Activated naive CD8-positive, alpha-beta T cell treated with anti-CD3 and anti-CD28 coated beads, Interleukin-2, amount 10 ng/mL, durations not matched to agents 7 days and 5 days (primary cell): ENCODE measurements at regions not wholly inside any gene's neighbourhood (a gene's known extent, or its start where the extent isn't known, plus 50 kb on each side); places are given as distances from the start of the nearest gene placed in this dataset.
"Not testable (repeated sequence)": the region's sequence is repeated elsewhere in the genome, so short reads cannot be mapped to it uniquely, and the experiment has no call there.

ENCODE experiments used
- ATAC-seq: fragments of 150-1000 bp; cut with Tn5 transposase; one replicate; pipeline ENCODE4 v1.10.0; 2021; ENCODE audit warnings: low read depth, moderate library complexity
- POLR2A ChIA-PET: fragments of 350-600 bp; sonication (Branson Sonifier 250); formaldehyde crosslinking; loops from one replicate; lab custom pipeline; 2021; ENCODE audit warnings: antibody characterized with exemption; lab: Charles Lee
- DNase-seq: peaks from one replicate; pipeline ENCODE4 v3.0.0; 2021
- H3K27ac Mint-ChIP-seq: one replicate; pipeline ENCODE4 v1.8.0; 2022; ENCODE audit warnings: mild to moderate bottlenecking, mixed read lengths
- H3K27me3 Mint-ChIP-seq: one replicate; pipeline ENCODE4 v1.8.0; 2022; ENCODE audit warnings: mild to moderate bottlenecking, moderate library complexity, mixed read lengths
- H3K36me3 Mint-ChIP-seq: one replicate; pipeline ENCODE4 v1.8.0; 2021; ENCODE audit warnings: mild to moderate bottlenecking, mixed read lengths
- H3K4me1 Mint-ChIP-seq: one replicate; pipeline ENCODE4 v1.8.0; 2021; ENCODE audit warnings: mixed read lengths
- H3K4me3 Mint-ChIP-seq: one replicate; pipeline ENCODE4 v1.8.0; 2022; ENCODE audit warnings: mild to moderate bottlenecking, moderate library complexity, mixed read lengths
- H3K9me3 Mint-ChIP-seq: one replicate; pipeline ENCODE4 v1.8.0; 2021; ENCODE audit warnings: mixed read lengths

DNA sequence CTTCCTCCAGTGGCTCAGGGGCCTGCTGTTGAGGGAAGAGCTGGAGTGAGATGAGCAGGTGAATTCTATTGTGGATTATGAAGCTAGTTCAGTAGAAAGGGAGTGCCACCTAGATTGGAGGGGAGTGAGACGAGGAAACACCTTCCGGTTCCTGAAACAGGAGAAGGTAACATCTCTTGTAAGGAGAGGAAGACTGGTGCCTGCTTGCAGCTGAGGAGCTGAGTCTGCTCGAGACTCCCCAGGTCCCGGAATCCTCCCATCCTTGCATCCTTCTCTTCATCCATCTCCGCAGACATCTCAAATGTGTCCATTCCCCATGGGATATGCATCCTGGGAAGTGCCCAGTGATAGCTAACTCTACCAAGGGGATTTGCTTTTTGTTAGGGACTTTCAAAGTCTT, 242.9 kb upstream of the ZFP64 start:
- DNase-seq (no peak), ATAC-seq (no peak)
- Mint-ChIP-seq H3K9me3 (peaks cover 5% of the 10 kb centered on the region), H3K4me1 (peaks cover 2% of the 10 kb centered on the region), H3K27me3 (no peaks in the 10 kb centered on the region), H3K27ac (no peak overlapping the region), H3K36me3 (no peaks in the 10 kb centered on the region), H3K4me3 (no peak overlapping the region)
- POLR2A ChIA-PET, result interaction anchor here (0.6 kb wide), 1 partner anchor 125 kb away, joined by 3 read pairs; no protein-coding TSS in a partner anchor

DNA sequence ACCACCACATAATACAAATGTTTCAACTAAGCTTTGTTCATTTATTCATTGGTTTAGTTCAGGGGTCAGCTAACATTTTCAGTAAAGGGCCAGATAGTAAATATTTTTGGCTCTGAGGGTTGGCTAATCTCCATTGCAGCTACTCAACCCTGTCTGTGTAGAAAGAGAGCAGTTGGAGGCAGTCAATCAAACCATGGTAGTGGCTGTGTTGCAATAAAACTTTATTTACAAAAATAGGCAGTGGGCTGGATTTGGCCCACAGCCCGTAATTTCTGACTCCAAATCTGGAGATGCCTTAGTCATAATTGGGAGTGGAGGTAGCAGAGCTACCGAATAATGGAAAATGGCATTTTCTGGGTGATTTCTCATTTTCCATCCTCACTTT, 242.5 kb upstream of the ZFP64 start:
- DNase-seq (no peak), ATAC-seq (no peak)
- peaks cover 2% of the 10 kb centered on the region for H3K4me1 Mint-ChIP-seq
- peaks cover 8% of the 10 kb centered on the region for H3K9me3 Mint-ChIP-seq
- no peak overlapping the region for H3K4me3 Mint-ChIP-seq
- POLR2A ChIA-PET, result interaction anchor here (0.6 kb wide), 1 partner anchor 124 kb away, joined by 3 read pairs; no protein-coding TSS in a partner anchor
- H3K27ac Mint-ChIP-seq, result no peak overlapping the region
- no peaks in the 10 kb centered on the region for H3K36me3 Mint-ChIP-seq
- no peaks in the 10 kb centered on the region for H3K27me3 Mint-ChIP-seq

DNA sequence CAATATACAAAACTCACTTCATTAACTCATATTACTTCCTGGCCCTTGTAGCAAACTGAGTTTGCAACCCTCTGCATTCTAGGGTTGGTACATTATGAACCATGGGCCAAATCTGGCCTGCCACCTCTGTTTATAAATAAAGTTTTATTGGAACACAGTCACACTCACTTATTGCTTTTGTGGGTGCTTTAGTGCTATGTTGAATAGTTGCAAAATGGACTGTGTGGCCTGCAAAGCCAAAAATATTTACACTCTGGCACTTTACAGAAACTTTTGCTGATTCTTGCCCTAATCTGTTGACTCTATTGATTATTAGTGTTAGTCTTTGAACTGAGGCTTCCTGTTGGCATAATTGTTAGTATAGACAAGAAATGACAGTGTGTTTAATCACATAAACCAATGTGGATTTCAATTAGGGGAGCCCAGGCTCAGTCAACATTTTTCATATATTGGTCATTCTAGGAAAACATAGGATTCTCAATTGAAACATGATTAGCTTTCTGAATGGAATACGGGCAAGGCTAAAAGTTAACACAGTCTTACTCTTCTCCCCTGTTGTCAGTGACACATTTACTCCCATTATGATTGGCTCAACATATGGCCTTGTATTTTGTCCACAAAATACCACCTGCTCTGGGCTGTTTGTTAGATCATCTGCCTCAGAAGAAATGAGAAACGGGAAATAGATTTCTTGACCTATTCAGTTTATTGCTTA, 241.9 kb upstream of the ZFP64 start:
- peaks cover 9% of the 10 kb centered on the region for H3K9me3 Mint-ChIP-seq
- H3K27ac Mint-ChIP-seq, result no peak overlapping the region
- peaks cover 2% of the 10 kb centered on the region for H3K4me1 Mint-ChIP-seq
- H3K36me3 Mint-ChIP-seq, result no peaks in the 10 kb centered on the region
- no peaks in the 10 kb centered on the region for H3K27me3 Mint-ChIP-seq
- POLR2A ChIA-PET, result interaction anchor here (0.6 kb wide), 1 partner anchor 124 kb away, joined by 3 read pairs; no protein-coding TSS in a partner anchor
- ATAC-seq, result no peak
- no peak overlapping the region for H3K4me3 Mint-ChIP-seq
- DNase-seq, result no peak

DNA sequence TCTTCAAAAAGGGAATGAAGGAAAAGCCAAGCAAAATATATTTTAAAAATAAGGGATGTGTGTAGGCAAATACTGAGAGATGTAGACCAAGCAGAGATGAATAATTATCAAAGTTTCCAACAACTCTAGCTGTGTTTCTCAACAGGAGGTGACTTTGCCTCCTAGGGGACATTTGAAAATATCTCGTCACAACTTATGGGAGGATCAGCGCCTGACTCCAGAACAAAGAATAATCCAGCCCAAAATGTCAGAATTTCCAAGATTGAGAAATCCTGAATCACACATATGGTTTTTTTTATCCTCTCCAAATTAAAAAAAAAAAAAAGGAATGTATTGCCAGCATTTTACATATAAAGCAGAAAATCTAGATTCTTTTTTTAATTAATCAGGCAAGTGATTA, 241.2 kb upstream of the ZFP64 start:
- ATAC-seq (no peak), DNase-seq (no peak)
- Mint-ChIP-seq H3K4me1 (no peaks in the 10 kb centered on the region), H3K27me3 (no peaks in the 10 kb centered on the region), H3K9me3 (peaks cover 9% of the 10 kb centered on the region), H3K36me3 (no peaks in the 10 kb centered on the region), H3K27ac (no peak overlapping the region), H3K4me3 (no peak overlapping the region)
- POLR2A ChIA-PET, result no interaction called here

DNA sequence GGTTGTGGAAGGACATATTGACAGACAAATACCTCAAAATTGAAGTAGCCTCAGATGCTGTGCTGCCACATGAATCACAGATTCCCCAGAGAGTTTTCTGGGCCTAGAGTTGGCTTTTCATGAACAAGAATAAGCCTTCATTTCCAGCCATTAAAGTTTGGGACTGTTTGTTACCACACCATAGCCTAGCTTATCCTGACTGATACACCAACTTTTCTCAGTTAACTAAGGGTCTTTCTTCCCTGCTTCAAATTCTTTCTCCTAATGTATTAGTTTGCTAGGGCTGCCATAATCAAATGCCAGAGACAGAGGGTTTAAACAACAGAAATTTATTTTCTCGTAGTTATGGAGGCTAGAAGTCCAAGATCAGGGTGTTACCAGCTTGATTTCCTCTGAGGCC, 237.4 kb upstream of the ZFP64 start:
- H3K4me1 Mint-ChIP-seq, result no peaks in the 10 kb centered on the region
- no peaks in the 10 kb centered on the region for H3K36me3 Mint-ChIP-seq
- ATAC-seq, result no peak

DNA sequence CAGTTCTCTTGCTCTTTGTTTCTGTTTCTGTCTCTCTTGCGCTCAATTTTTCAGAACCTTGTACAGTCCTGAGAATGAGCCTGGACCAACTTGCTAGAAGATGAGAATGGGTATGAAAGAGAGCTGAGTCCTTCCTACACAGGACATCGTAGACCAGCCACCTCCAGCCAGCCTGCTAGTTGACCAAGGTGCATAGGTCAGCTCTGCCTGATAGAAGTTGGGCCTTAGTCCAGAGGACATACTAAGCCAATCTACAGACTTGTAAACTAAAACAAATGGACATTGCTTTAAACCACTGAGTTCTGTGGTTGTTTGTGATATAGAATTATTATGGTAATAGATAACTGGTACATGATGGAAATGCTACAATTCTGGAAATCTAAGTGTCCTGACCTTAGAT, 236.4 kb upstream of the ZFP64 start:
- no peaks in the 10 kb centered on the region for H3K27me3 Mint-ChIP-seq
- POLR2A ChIA-PET, result no interaction called here
- H3K27ac Mint-ChIP-seq, result no peak overlapping the region
- no peaks in the 10 kb centered on the region for H3K4me1 Mint-ChIP-seq
- DNase-seq, result no peak
- ATAC-seq, result no peak
- no peaks in the 10 kb centered on the region for H3K36me3 Mint-ChIP-seq
- peaks cover 12% of the 10 kb centered on the region for H3K9me3 Mint-ChIP-seq
- no peak overlapping the region for H3K4me3 Mint-ChIP-seq

More for the DNA sequence above, 237.4 kb upstream of the ZFP64 start:
- DNase-seq, result no peak
- Mint-ChIP-seq H3K27me3 (no peaks in the 10 kb centered on the region), H3K9me3 (peaks cover 9% of the 10 kb centered on the region), H3K4me3 (no peak overlapping the region), H3K27ac (no peak overlapping the region)
- POLR2A ChIA-PET, result no interaction called here

DNA sequence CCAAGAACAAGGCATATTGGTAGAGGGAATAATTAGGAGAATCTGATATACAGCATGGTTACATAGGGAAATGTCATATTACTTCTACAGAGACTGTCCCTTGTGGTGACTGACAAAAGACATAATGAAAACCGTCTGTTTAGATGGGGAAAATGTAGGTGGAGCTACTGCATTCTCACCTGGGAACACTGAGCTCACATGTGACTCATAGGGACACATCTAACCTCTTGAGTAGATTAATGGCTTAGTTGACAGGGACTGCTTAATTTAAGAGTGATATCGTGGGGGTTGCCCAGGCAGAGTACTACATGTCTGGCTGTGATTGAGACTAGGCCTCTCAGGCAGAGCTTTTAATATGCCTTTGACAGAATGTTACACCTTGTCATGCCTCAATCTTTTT, 235.3 kb upstream of the ZFP64 start:
- ATAC-seq (no peak), DNase-seq (no peak)
- H3K9me3 Mint-ChIP-seq, result peaks cover 11% of the 10 kb centered on the region
- H3K4me3 Mint-ChIP-seq, result no peak overlapping the region
- no peak overlapping the region for H3K27ac Mint-ChIP-seq
- H3K27me3 Mint-ChIP-seq, result no peaks in the 10 kb centered on the region
- no peaks in the 10 kb centered on the region for H3K36me3 Mint-ChIP-seq
- H3K4me1 Mint-ChIP-seq, result no peaks in the 10 kb centered on the region
- POLR2A ChIA-PET, result no interaction called here

DNA sequence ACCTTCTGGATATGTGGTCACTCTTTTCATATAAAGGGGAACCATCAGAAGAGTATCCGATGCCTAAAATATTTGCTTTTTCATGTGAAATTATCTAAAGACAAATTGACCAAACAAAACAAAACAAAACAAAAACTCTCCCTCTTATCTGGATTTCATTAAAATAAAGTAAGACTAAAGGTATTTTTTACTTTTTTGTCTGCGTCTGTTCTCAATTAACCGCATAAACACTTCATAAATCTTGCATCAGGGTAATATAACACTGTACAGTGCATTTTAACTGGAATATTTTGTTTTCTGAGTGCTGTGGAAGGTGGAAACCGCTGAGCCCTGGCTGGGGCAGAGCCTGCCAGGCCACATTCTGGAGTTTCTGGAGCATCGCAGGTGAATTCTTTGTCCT, 234.1 kb upstream of the ZFP64 start:
- DNase-seq, result no peak
- POLR2A ChIA-PET, result no interaction called here
- no peak overlapping the region for H3K27ac Mint-ChIP-seq
- ATAC-seq, result no peak
- H3K27me3 Mint-ChIP-seq, result no peaks in the 10 kb centered on the region
- no peak overlapping the region for H3K4me3 Mint-ChIP-seq
- no peaks in the 10 kb centered on the region for H3K4me1 Mint-ChIP-seq
- no peaks in the 10 kb centered on the region for H3K36me3 Mint-ChIP-seq
- H3K9me3 Mint-ChIP-seq, result peaks cover 9% of the 10 kb centered on the region

DNA sequence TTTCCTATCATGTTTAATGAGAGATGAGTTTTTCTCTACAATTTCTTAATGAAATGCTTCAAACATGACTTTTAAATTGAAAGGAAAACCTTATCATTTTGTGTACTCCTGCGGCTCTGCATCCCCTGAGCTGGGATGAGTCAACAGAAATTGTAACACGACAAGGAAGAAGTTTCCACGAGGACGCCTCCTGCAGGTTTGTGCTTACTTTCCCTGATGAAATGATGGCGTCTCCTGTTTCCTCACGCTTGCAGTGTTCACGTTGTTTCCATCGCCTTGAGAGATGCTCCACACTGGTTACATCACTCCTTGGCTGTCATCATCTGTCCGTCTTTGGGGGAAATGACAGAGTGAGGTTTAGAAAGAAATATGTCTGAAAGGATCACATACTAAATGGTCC, 233.7 kb upstream of the ZFP64 start:
- no peaks in the 10 kb centered on the region for H3K27me3 Mint-ChIP-seq
- POLR2A ChIA-PET, result no interaction called here
- no peak overlapping the region for H3K27ac Mint-ChIP-seq
- ATAC-seq (no peak), DNase-seq (no peak)
- H3K9me3 Mint-ChIP-seq, result peaks cover 9% of the 10 kb centered on the region
- H3K36me3 Mint-ChIP-seq, result no peaks in the 10 kb centered on the region
- no peaks in the 10 kb centered on the region for H3K4me1 Mint-ChIP-seq
- H3K4me3 Mint-ChIP-seq, result no peak overlapping the region

DNA sequence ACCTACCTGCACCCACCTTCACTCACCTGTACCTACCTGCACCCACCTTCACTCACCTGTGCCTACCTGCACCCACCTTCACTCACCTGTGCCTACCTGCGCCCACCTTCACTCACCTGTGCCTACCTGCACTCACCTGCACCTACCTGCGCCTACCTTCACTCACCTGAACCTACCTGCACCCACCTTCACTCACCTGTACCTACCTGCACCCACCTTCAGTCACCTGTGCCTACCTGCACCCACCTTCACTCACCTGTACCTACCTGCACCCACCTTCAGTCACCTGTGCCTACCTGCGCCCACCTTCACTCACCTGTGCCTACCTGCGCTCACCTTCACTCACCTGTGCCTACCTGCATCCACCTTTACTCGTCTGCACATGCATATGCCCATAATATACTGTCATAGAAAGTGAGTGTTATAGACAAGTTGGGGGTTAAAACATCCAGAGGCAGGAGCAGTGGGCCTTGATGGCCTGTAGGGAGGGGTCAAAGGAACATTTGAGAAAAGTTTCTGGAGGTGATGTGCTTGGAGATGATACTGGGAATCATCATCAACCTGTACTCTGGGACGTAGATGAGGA, 232.9 kb upstream of the ZFP64 start:
- DNase-seq, H3K4me1 Mint-ChIP-seq, ATAC-seq, H3K36me3 Mint-ChIP-seq, H3K4me3 Mint-ChIP-seq, POLR2A ChIA-PET, H3K27me3 Mint-ChIP-seq, H3K9me3 Mint-ChIP-seq, H3K27ac Mint-ChIP-seq: not testable (repeated sequence)

DNA sequence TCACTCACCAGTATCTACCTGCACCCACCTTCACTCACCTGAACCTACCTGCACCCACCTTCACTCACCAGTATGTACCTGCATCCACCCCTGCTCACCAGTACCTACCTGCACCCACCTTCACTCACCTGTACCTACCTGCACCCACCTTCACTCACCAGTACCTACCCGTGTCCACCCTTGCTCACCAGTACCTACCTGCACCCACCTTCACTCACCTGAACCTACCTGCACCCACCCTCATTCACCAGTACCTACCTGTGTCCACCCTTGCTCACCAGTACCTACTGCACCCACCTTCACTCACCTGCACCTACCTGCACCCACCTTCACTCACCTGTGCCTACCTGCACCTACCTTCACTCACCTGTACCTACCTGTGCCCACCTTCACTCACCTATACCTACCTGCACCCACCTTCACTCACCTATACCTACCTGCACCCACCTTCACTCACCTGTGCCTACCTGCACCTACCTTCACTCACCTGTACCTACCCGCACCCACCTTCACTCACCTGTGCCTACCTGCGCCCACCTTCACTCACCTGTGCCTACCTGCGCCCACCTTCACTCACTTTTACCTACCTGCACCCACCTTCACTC, 232.1 kb upstream of the ZFP64 start:
- ATAC-seq, H3K27me3 Mint-ChIP-seq, H3K9me3 Mint-ChIP-seq, H3K4me3 Mint-ChIP-seq, POLR2A ChIA-PET, DNase-seq, H3K27ac Mint-ChIP-seq, H3K4me1 Mint-ChIP-seq, H3K36me3 Mint-ChIP-seq: not testable (repeated sequence)

DNA sequence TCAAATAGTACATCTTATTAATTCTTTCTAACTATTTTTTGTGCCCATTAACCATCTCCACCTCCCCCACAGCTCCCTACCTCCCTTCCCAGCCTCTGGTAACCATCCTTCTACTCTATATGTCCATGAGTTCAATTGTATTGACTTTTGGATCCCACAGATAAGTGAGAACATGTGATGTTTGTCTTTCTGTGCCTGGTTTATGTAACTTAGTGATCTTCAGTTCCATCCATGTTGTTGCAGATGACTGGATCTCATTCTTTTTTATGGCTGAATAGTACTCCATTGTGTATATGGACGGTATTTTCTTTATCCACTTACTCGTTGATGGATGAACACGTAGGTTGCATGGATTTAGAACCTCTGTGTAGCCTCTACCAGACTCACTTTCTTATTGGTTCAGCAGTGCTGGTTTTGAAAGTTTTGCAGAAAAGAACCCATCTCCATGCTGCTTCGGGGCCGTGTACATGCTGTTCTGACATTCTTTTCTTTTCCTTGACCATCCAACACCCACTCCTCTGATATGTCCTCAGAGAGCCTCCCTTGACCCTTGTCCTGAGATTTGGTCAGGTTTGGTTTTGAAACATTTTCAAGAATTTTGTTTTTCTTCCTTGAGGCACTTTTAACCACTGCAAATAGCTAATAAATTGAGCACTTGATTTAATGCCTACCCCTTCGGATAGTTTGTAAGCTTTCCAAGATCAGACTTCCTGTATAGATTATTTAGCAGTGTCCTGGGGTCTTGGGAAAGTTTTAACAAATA, 231.2 kb upstream of the ZFP64 start:
- POLR2A ChIA-PET, result interaction anchor here (0.6 kb wide), 1 partner anchor 10 kb away, joined by 3 read pairs; no protein-coding TSS in a partner anchor
- ATAC-seq, result no peak
- Mint-ChIP-seq H3K36me3 (no peaks in the 10 kb centered on the region), H3K27ac (no peak overlapping the region), H3K9me3 (peaks cover 4% of the 10 kb centered on the region), H3K4me3 (no peak overlapping the region), H3K27me3 (no peaks in the 10 kb centered on the region), H3K4me1 (no peaks in the 10 kb centered on the region)
- DNase-seq, result no peak

DNA sequence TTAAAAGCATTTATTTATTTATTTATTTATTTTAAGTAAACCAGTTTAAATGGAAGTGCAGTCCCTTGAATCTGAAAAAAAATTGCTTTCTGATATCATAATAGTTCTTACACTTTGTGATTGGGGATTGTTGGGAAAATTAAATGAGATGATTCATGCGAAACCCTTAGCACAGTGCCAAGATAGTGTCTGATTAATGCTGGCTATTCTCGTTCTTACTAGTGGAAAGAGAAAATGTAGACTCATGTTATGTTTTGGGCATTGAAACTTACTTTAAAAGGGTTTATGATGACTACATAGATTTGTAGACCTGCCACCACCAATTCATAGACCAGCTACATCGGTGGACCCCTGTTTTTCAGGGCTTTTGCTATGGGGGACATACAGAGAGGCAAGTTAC, 229.2 kb upstream of the ZFP64 start:
- Mint-ChIP-seq H3K27me3 (no peaks in the 10 kb centered on the region), H3K36me3 (no peaks in the 10 kb centered on the region), H3K9me3 (peaks cover 6% of the 10 kb centered on the region), H3K27ac (no peak overlapping the region), H3K4me3 (no peak overlapping the region), H3K4me1 (no peaks in the 10 kb centered on the region)
- POLR2A ChIA-PET, result no interaction called here
- no peak for ATAC-seq
- no peak for DNase-seq
